ENCODE measurements at regions not wholly inside any gene's neighbourhood (a gene's known extent, or its start where the extent isn't known, plus 50 kb on each side); places are given as distances from the start of the nearest gene placed in this dataset.

DNA sequence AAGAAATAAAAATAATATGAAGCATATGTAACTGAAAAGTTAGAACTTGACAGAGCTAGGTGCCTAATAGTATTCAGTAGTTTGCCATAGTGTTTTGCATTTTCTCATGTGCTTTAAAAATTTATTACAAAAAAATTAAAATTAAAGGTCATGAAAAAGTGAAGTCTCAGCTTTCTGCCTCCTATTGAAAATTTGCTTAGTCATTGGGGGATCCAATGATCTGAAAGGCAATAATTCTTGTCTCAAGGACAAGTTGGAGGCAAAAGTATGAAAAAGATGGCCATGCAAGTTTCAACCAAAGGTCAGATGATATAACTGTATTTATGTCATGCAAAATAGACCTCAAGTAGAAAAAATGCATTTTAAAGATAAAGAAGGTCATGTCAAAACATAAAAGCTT lies 140.7 kb downstream of the DUSP10 start:
- TF ChIP-seq, protein P1, sequence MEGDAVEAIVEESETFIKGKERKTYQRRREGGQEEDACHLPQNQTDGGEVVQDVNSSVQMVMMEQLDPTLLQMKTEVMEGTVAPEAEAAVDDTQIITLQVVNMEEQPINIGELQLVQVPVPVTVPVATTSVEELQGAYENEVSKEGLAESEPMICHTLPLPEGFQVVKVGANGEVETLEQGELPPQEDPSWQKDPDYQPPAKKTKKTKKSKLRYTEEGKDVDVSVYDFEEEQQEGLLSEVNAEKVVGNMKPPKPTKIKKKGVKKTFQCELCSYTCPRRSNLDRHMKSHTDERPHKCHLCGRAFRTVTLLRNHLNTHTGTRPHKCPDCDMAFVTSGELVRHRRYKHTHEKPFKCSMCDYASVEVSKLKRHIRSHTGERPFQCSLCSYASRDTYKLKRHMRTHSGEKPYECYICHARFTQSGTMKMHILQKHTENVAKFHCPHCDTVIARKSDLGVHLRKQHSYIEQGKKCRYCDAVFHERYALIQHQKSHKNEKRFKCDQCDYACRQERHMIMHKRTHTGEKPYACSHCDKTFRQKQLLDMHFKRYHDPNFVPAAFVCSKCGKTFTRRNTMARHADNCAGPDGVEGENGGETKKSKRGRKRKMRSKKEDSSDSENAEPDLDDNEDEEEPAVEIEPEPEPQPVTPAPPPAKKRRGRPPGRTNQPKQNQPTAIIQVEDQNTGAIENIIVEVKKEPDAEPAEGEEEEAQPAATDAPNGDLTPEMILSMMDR (IDR thresholded peaks at IDR 0.05) = no peak
- TF ChIP-seq EP300 (IDR thresholded peaks at IDR 0.05) (no peak), POLR2A (IDR thresholded peaks at IDR 0.05) (no peak)

Measured in upper lobe of left lung (tissue), 4 donors.